Stomach (tissue), 8 donors: ENCODE measurements at regions not wholly inside any gene's neighbourhood (a gene's known extent, or its start where the extent isn't known, plus 50 kb on each side); places are given as distances from the start of the nearest gene placed in this dataset.

ENCODE experiments used
- DNase-seq, 2 donors: peaks; one replicate each; pipeline versions ENCODE4 v3.0.0 to v3.0.0-alpha.2; 2013 to 2019
- H3K27ac ChIP-seq, 5 donors: fragments of 200-600 bp in 4 of 5; sonication (generic) in 4 of 5; one replicate each; pipeline ENCODE4 v1.5.1; 2013 to 2019; ENCODE audit warnings: mild to moderate bottlenecking in 1 of 5, moderate library complexity in 1 of 5
- H3K27me3 ChIP-seq, 3 donors: fragments of 200-600 bp; sonication (generic); one replicate each; pipeline ENCODE4 v1.5.1; 2017 to 2019; ENCODE audit warnings: mixed run types in 1 of 3
- H3K36me3 ChIP-seq, 4 donors: fragments of 200-600 bp; sonication (generic); 1 replicate in 3 of 4; 2 replicates in 1 of 4; pipeline ENCODE4 v1.5.1; 2016 to 2019
- H3K4me1 ChIP-seq, 4 donors: fragments of 200-600 bp; sonication (generic); one replicate each; pipeline ENCODE4 v1.5.1; 2016 to 2019
- H3K4me3 ChIP-seq, 4 donors: fragments of 200-600 bp; sonication (generic) in 3 of 4; one replicate each; pipeline ENCODE4 v1.5.1; 2016 to 2019; ENCODE audit warnings: mild to moderate bottlenecking in 1 of 4
- H3K9me3 ChIP-seq, 4 donors: fragments of 200-600 bp; sonication (generic); one replicate each; pipeline ENCODE4 v1.5.1; 2016 to 2019
- CTCF ChIP-seq, 7 experiments: fragments of 450-650 bp in 4 of 7; fragments of 200-600 bp in 3 of 7; sonication (generic) in 3 of 7; IDR thresholded peaks; one replicate each; pipeline ENCODE4 v1.5.1; 2016 to 2019; ENCODE audit warnings: antibody characterized with exemption in 7 of 7, control low read depth in 2 of 7, mild to moderate bottlenecking in 1 of 7
- EP300 ChIP-seq: sonication (generic); formaldehyde crosslinking; IDR thresholded peaks from one replicate; pipeline ENCODE4 v1.6.1; 2017; ENCODE audit warnings: antibody characterized with exemption
- POLR2A ChIP-seq, 4 donors: fragments of 450-650 bp; IDR thresholded peaks; one replicate each; pipeline ENCODE4 v1.6.1; 2016; ENCODE audit warnings: antibody characterized with exemption in 4 of 4, control low read depth in 2 of 4, mild to moderate bottlenecking in 1 of 4, moderate library complexity in 1 of 4
- POLR2AphosphoS5 ChIP-seq, 3 donors: sonication (generic); formaldehyde crosslinking; IDR thresholded peaks; one replicate each; pipeline ENCODE4 v1.6.1; 2016; ENCODE audit warnings: antibody characterized with exemption in 3 of 3
- WGBS, 5 donors: extraction: QIAGEN DNeasy Blood & Tissue Kit in 3 of 5; methylation state at CpG; one replicate each; pipeline versions ENCODE4 v1.1.5 to v1.1.7; 2013 to 2018; 5-methylcytosine and 5-hydroxymethylcytosine counted together
- intact Hi-C: fragments of 100-400 bp; cut with DNase I; formaldehyde crosslinking; loops from one replicate; pipeline ENCODE4 v1.15.1; 2023; ENCODE audit warnings: low total_unique reads
- donor health status: healthy with polysubstance abuse.
- donor health status: Bipolar disorder and iron deficiency.
- donor health status: healthy.

GRCh38 chr4:123813901-123814300 lies 417.3 kb downstream of the SPRY1 start:
- Histone ChIP-seq H3K27me3 (no peaks in the 10 kb centered on the region), H3K4me1 (peaks cover 0 to 5% (median 0%) of the 10 kb centered on the region in 4 donors), H3K4me3 (no peak overlapping the region), H3K27ac (no peak overlapping the region), H3K36me3 (no peaks in the 10 kb centered on the region), H3K9me3 (no peaks in the 10 kb centered on the region)
- intact Hi-C loops, result no loop called here
- 96 to 100% (median 97%) methylated on average over 2 of the region's 2 CpGs for WGBS, 5 donors
- TF ChIP-seq POLR2A (IDR thresholded peaks at IDR 0.05) (no peak), EP300 (no peak), CTCF (IDR thresholded peaks at IDR 0.05) (no peak), POLR2AphosphoS5 (IDR thresholded peaks at IDR 0.05) (no peak)
- DNase-seq, result no peak

DNA sequence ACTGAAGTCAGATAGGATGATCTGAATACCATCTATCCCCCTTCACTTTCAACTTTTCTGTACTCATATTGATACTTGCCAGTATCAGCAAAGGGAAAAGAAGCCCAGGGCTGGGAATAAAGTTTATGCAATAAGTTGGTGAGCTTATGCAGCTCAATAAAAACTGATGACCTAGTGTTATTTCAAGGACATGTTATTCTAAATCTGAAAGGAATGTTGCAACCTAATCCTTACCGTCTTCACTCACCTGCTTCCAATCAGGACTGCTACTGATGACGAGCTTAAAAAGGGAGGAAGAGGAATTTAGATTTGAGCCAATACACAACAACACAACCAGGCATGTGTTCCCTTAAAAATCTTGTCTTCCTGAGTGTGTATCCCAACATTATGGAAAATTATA lies 419.9 kb downstream of the SPRY1 start:
- peaks cover 0 to under 1% (median 0%) of the 10 kb centered on the region in 4 donors for H3K4me1 ChIP-seq
- TF ChIP-seq CTCF (IDR thresholded peaks at IDR 0.05) (no peak), EP300 (no peak), POLR2AphosphoS5 (IDR thresholded peaks at IDR 0.05) (no peak), POLR2A (IDR thresholded peaks at IDR 0.05) (no peak)
- no peak overlapping the region for H3K27ac ChIP-seq
- WGBS, 5 donors, result 72 to 86% (median 81%) methylated on average over 2 of the region's 2 CpGs
- no peaks in the 10 kb centered on the region for H3K36me3 ChIP-seq
- no peak overlapping the region for H3K4me3 ChIP-seq
- H3K27me3 ChIP-seq, result no peaks in the 10 kb centered on the region
- intact Hi-C loops, result no loop called here
- no peaks in the 10 kb centered on the region for H3K9me3 ChIP-seq
- DNase-seq, result no peak

GRCh38 chr4:123817025-123817688 lies 420.6 kb downstream of the SPRY1 start:
- WGBS, 5 donors, result 87 to 95% (median 92%) methylated on average over 7 of the region's 7 CpGs

DNA sequence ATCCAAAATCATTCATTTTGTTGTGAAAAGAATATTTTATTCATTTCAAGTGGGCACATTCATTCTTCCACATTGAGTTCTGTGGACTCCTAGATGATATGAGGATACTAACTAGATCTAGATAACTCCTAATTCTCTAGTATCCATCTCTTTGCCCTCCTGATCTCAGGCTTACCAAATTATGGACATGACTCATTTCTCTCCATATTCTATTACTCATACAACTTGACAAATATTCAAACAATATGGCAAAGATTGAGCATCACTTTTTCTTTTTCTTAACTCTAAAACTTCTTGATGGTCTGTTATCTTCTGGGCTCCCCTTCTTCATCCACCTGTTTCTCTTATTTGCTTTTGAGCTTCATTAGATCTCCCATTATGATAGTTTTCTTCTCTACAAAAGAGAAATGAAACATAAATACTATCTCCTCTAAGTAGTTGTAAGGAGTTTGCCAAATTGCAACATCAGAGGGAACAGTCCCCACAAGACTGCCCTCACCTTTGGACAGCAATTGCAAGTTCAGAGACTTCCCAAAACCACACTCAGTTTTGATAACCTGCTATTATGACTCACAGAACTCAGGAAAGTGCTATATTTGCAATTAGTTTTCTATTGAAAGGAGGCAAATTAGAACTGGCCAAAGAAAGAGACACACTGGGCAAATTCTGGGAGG lies 422.9 kb downstream of the SPRY1 start:
- DNase-seq, result no peak
- H3K4me3 ChIP-seq, result no peak overlapping the region

More at GRCh38 chr4:123817025-123817688, 420.6 kb downstream of the SPRY1 start:
- Histone ChIP-seq H3K9me3 (no peaks in the 10 kb centered on the region), H3K4me3 (no peak overlapping the region), H3K36me3 (no peaks in the 10 kb centered on the region), H3K27me3 (no peaks in the 10 kb centered on the region), H3K4me1 (no peaks in the 10 kb centered on the region), H3K27ac (no peak overlapping the region)
- no peak for DNase-seq
- TF ChIP-seq POLR2AphosphoS5 (IDR thresholded peaks at IDR 0.05), result no peak
- TF ChIP-seq CTCF (IDR thresholded peaks at IDR 0.05), result no peak
- no peak for TF ChIP-seq EP300
- no peak for TF ChIP-seq POLR2A (IDR thresholded peaks at IDR 0.05)
- intact Hi-C loops, result no loop called here

More for the DNA sequence above, 422.9 kb downstream of the SPRY1 start:
- no peaks in the 10 kb centered on the region for H3K27me3 ChIP-seq
- no peaks in the 10 kb centered on the region for H3K36me3 ChIP-seq
- H3K9me3 ChIP-seq, result no peaks in the 10 kb centered on the region
- TF ChIP-seq CTCF (IDR thresholded peaks at IDR 0.05), result no peak
- TF ChIP-seq POLR2A (IDR thresholded peaks at IDR 0.05), result no peak
- no peak for TF ChIP-seq POLR2AphosphoS5 (IDR thresholded peaks at IDR 0.05)
- TF ChIP-seq EP300, result no peak
- H3K4me1 ChIP-seq, result no peaks in the 10 kb centered on the region
- H3K27ac ChIP-seq, result no peak overlapping the region
- intact Hi-C loops, result no loop called here
